Tibial artery (tissue), 4 donors: ENCODE measurements at regions not wholly inside any gene's neighbourhood (a gene's known extent, or its start where the extent isn't known, plus 50 kb on each side); places are given as distances from the start of the nearest gene placed in this dataset.

Experiments
- DNase-seq, 2 donors: peaks; one replicate each; pipeline ENCODE4 v3.0.0-alpha.2; 2019
- H3K27ac ChIP-seq, 2 donors: fragments of 200-600 bp; sonication (generic) in 1 of 2; 1 replicate in 1 of 2; 2 replicates in 1 of 2; pipeline ENCODE4 v1.5.1; 2018 to 2019; ENCODE audit warnings: mild to moderate bottlenecking in 1 of 2
- H3K27me3 ChIP-seq, 2 donors: fragments of 200-600 bp; sonication (generic) in 1 of 2; one replicate each; pipeline versions ENCODE4 v1.5.1 to v1.6.0; 2016 to 2019
- H3K36me3 ChIP-seq, 3 donors: fragments of 200-600 bp; sonication (generic) in 2 of 3; one replicate each; pipeline ENCODE4 v1.5.1; 2016 to 2019; ENCODE audit warnings: mild to moderate bottlenecking in 2 of 3
- H3K4me1 ChIP-seq, 4 donors: fragments of 200-600 bp; sonication (generic) in 2 of 4; 1 replicate in 3 of 4; 2 replicates in 1 of 4; pipeline ENCODE4 v1.5.1; 2016 to 2019
- H3K4me3 ChIP-seq, 2 donors: fragments of 200-600 bp; sonication (generic) in 1 of 2; 1 replicate in 1 of 2; 2 replicates in 1 of 2; pipeline ENCODE4 v1.5.1; 2018 to 2019; ENCODE audit warnings: mild to moderate bottlenecking in 2 of 2
- H3K9me3 ChIP-seq, 3 donors: fragments of 200-600 bp; sonication (generic) in 1 of 3; one replicate each; pipeline ENCODE4 v1.5.1; 2016 to 2019
- intact Hi-C: fragments of 100-400 bp; cut with DNase I; formaldehyde crosslinking; loops from one replicate; pipeline ENCODE4 v1.15.0; 2023; ENCODE audit warnings: low total_unique reads
- TF ChIP-seq, protein P1 (sequence below), 2 experiments: fragments of 200-600 bp in 1 of 2; fragments of 450-650 bp in 1 of 2; IDR thresholded peaks; one replicate each; pipeline ENCODE4 v1.5.1; 2017 to 2019; ENCODE audit warnings: antibody characterized with exemption in 2 of 2, mild to moderate bottlenecking in 1 of 2, moderate library complexity in 1 of 2

- H3K4me1 ChIP-seq, result peaks cover 0 to 19% (median 11%) of the 10 kb centered on the region in 4 donors
- H3K27ac ChIP-seq, result no peak overlapping the region
- no peaks in the 10 kb centered on the region for H3K27me3 ChIP-seq
- H3K9me3 ChIP-seq, result no peaks in the 10 kb centered on the region
- intact Hi-C loops, result no loop called here
- TF ChIP-seq, protein P1, sequence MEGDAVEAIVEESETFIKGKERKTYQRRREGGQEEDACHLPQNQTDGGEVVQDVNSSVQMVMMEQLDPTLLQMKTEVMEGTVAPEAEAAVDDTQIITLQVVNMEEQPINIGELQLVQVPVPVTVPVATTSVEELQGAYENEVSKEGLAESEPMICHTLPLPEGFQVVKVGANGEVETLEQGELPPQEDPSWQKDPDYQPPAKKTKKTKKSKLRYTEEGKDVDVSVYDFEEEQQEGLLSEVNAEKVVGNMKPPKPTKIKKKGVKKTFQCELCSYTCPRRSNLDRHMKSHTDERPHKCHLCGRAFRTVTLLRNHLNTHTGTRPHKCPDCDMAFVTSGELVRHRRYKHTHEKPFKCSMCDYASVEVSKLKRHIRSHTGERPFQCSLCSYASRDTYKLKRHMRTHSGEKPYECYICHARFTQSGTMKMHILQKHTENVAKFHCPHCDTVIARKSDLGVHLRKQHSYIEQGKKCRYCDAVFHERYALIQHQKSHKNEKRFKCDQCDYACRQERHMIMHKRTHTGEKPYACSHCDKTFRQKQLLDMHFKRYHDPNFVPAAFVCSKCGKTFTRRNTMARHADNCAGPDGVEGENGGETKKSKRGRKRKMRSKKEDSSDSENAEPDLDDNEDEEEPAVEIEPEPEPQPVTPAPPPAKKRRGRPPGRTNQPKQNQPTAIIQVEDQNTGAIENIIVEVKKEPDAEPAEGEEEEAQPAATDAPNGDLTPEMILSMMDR (IDR thresholded peaks at IDR 0.05), result no peak
- H3K4me3 ChIP-seq, result no peak overlapping the region
- DNase-seq, result no peak
- H3K36me3 ChIP-seq, result no peaks in the 10 kb centered on the region
These were observed 110.0 kb upstream of the SERBP1 start for GRCh38 chr1:67540025-67540732.

DNA sequence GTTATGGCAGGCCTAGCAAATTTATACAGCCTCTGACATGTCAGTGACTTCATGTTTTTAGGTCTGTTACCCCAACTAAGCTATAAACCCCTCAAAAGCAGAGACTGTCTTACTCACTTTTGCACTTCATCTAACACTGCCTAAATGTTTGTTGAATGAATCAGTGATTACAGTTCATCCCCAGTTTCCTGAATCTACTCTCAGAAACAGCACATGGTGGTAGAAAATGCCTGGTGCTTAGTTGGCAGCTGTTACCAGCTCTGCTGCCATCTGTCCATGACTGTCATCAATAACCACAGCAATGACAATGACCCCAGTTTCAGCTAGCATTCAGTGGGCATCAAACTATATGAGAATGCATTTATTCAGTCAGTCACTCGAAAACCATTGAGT lies 110.5 kb upstream of the SERBP1 start:
- no peak for DNase-seq
- Histone ChIP-seq H3K9me3 (no peaks in the 10 kb centered on the region), H3K36me3 (no peaks in the 10 kb centered on the region), H3K4me1 (peaks cover 0 to 16% (median 9%) of the 10 kb centered on the region in 4 donors), H3K27me3 (no peaks in the 10 kb centered on the region), H3K4me3 (no peak overlapping the region), H3K27ac (no peak overlapping the region)
- TF ChIP-seq, protein P1 (IDR thresholded peaks at IDR 0.05), result no peak
- intact Hi-C loops, result no loop called here

- Histone ChIP-seq H3K36me3 (no peaks in the 10 kb centered on the region), H3K4me3 (no peak overlapping the region), H3K4me1 (peaks cover 0 to 4% (median 2%) of the 10 kb centered on the region in 4 donors), H3K9me3 (no peaks in the 10 kb centered on the region), H3K27me3 (no peaks in the 10 kb centered on the region), H3K27ac (no peak overlapping the region)
- TF ChIP-seq, protein P1 (IDR thresholded peaks at IDR 0.05), result no peak
- intact Hi-C loops, result no loop called here
- DNase-seq, result no peak
These were observed 112.5 kb upstream of the SERBP1 start for GRCh38 chr1:67542747-67543146.

DNA sequence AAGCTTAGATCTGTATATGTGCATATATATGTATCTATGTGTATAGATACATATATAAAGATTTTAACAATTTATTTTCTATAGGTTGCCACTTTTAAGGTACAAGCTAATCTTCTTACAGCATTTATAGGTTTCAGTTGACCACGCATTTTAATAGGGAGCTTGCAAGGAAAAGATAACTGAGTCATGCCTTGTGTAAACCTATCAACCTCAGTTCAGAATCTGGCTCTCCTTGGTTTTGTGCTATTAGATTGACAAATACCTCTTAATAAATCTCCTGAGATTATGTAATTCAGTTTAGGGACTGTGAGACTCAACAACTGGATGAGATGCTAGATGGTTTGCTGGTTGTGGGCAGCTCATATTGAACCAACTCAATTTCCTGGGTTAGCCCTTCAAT lies 114.7 kb upstream of the SERBP1 start:
- intact Hi-C loops, result no loop called here
- TF ChIP-seq, protein P1 (IDR thresholded peaks at IDR 0.05), result no peak
- H3K27ac ChIP-seq, result no peak overlapping the region

DNA sequence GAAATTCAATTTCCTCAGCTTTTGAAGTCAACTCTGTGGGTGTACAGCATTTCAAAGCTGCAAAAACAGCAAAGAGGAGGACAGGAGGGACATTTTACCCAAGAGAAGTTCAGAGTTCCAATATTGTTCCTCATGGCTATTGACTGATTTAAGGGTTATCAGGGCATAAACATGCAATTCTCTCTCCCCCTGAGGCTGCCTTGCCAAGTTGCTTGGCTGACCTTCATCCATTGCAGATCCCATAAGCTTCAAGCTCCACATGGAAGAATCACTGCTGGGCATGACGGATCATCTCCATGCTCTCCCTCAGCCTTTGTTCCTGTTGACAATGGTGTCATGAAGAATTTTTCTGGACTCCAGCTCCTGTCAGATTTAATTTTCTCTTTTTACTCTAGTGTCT lies 115.2 kb upstream of the SERBP1 start:
- H3K27me3 ChIP-seq, result no peaks in the 10 kb centered on the region
- TF ChIP-seq, protein P1 (IDR thresholded peaks at IDR 0.05), result no peak
- no peaks in the 10 kb centered on the region for H3K9me3 ChIP-seq
- no peaks in the 10 kb centered on the region for H3K4me1 ChIP-seq
- no peak for DNase-seq
- intact Hi-C loops, result no loop called here
- no peaks in the 10 kb centered on the region for H3K36me3 ChIP-seq
- no peak overlapping the region for H3K27ac ChIP-seq
- no peak overlapping the region for H3K4me3 ChIP-seq

More for the DNA sequence above, 114.7 kb upstream of the SERBP1 start:
- no peaks in the 10 kb centered on the region for H3K4me1 ChIP-seq
- no peaks in the 10 kb centered on the region for H3K36me3 ChIP-seq
- no peaks in the 10 kb centered on the region for H3K27me3 ChIP-seq
- DNase-seq, result no peak
- no peak overlapping the region for H3K4me3 ChIP-seq
- no peaks in the 10 kb centered on the region for H3K9me3 ChIP-seq
